HEK293 (cell line): ENCODE measurements at regions not wholly inside any gene's neighbourhood (a gene's known extent, or its start where the extent isn't known, plus 50 kb on each side); places are given as distances from the start of the nearest gene placed in this dataset.

Source experiments
- PATZ1 ChIP-seq: fragments of 450-650 bp; formaldehyde crosslinking; IDR thresholded peaks from 2 replicates; pipeline ENCODE4 v1.5.1; 2016; ENCODE audit warnings: missing biosample characterization, missing genetic modification characterization
- YY1 ChIP-seq: fragments of 450-650 bp; formaldehyde crosslinking; IDR thresholded peaks from 2 replicates; pipeline ENCODE4 v1.5.1; 2018; ENCODE audit warnings: missing biosample characterization, missing genetic modification characterization
- ZBTB7A ChIP-seq: fragments of 450-650 bp; formaldehyde crosslinking; IDR thresholded peaks from 2 replicates; pipeline ENCODE4 v1.5.1; 2016; ENCODE audit warnings: low read depth, missing biosample characterization, missing genetic modification characterization
- ZFP69B ChIP-seq: fragments of 450-650 bp; formaldehyde crosslinking; IDR thresholded peaks from 2 replicates; pipeline ENCODE4 v1.5.1; 2016; ENCODE audit warnings: missing biosample characterization, missing genetic modification characterization
- ZNF16 ChIP-seq: fragments of 450-650 bp; formaldehyde crosslinking; IDR thresholded peaks from 2 replicates; pipeline ENCODE4 v1.5.1; 2016; ENCODE audit warnings: low read depth, missing biosample characterization, missing genetic modification characterization
- ZNF169 ChIP-seq: fragments of 450-650 bp; formaldehyde crosslinking; IDR thresholded peaks from 2 replicates; pipeline ENCODE4 v1.5.1; 2016; ENCODE audit warnings: missing biosample characterization, missing genetic modification characterization
- ZNF23 ChIP-seq: fragments of 450-650 bp; formaldehyde crosslinking; IDR thresholded peaks from 2 replicates; pipeline ENCODE4 v1.5.1; 2016; ENCODE audit warnings: missing biosample characterization, missing genetic modification characterization, borderline replicate concordance
- ZNF274 ChIP-seq, 2 experiments: fragments of 200-500 bp in 1 of 2; fragments of 450-650 bp in 1 of 2; sonication (Bioruptor generic) in 1 of 2; formaldehyde crosslinking in 1 of 2; IDR thresholded peaks; 2 replicates each; pipeline versions ENCODE4 v1.5.1 to v1.6.1; 2014 to 2016; ENCODE audit warnings: borderline replicate concordance in 1 of 2, inconsistent platforms in 1 of 2, low read length in 1 of 2, missing biosample characterization in 1 of 2, missing genetic modification characterization in 1 of 2
- ZNF426 ChIP-seq: fragments of 450-650 bp; formaldehyde crosslinking; IDR thresholded peaks from 2 replicates; pipeline ENCODE4 v1.5.1; 2017; ENCODE audit warnings: missing biosample characterization, missing genetic modification characterization, mild to moderate bottlenecking, inconsistent platforms, moderate library complexity
- ZNF747 ChIP-seq: fragments of 450-650 bp; formaldehyde crosslinking; IDR thresholded peaks from 2 replicates; pipeline ENCODE4 v1.5.1; 2016; ENCODE audit warnings: missing biosample characterization, missing genetic modification characterization
- TF ChIP-seq, protein P1 (sequence below): fragments of 450-650 bp; formaldehyde crosslinking; IDR thresholded peaks from 2 replicates; pipeline ENCODE4 v1.5.1; 2016; ENCODE audit warnings: missing biosample characterization, missing genetic modification characterization
- TF ChIP-seq, protein P2 (sequence below): fragments of 450-650 bp; formaldehyde crosslinking; IDR thresholded peaks from 2 replicates; pipeline ENCODE4 v1.5.0; 2017; ENCODE audit warnings: missing biosample characterization, missing genetic modification characterization, borderline replicate concordance

DNA sequence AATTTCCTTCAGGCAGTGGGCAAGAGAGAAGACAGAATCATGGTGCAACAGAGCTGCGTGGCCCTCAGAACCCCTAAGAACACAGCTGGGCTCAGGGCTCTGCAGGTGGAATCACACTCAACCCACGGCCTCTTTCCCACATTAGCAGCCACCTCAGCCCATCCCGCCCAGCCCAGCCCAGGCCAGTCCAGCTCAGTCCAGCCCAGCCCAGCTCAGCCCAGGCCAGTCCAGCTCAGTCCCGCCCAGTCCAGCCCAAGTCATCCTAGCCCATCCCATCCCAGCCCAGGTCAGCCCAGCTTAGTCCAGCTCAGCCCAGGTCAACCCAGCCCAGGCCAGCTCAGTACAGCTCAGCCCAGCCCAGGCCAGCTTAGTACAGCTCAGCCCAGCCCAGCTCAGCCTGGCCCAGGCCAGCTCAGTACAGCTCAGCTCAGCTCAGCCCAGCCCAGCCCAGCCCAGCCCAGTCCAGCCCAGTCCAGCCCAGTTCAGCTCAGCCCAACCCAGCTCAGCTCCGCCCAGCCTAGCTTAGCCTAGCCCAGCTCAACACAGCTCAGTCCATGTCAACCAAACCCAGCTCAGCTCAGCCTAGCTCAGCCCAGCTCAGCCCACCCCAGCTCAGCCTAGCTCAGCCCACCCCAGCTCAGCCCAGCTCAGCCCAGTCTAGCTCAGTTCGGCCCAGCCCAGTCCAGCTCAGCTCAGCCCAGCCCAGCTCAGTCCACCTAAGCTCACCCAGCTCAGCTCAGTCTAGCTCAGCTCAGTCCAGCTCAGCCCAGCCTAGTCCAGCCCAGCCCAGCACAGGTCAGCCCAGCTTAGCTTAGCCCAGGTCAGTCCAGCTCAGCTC lies 183.1 kb downstream of the TMEM121 start:
- TF ChIP-seq, protein P1, sequence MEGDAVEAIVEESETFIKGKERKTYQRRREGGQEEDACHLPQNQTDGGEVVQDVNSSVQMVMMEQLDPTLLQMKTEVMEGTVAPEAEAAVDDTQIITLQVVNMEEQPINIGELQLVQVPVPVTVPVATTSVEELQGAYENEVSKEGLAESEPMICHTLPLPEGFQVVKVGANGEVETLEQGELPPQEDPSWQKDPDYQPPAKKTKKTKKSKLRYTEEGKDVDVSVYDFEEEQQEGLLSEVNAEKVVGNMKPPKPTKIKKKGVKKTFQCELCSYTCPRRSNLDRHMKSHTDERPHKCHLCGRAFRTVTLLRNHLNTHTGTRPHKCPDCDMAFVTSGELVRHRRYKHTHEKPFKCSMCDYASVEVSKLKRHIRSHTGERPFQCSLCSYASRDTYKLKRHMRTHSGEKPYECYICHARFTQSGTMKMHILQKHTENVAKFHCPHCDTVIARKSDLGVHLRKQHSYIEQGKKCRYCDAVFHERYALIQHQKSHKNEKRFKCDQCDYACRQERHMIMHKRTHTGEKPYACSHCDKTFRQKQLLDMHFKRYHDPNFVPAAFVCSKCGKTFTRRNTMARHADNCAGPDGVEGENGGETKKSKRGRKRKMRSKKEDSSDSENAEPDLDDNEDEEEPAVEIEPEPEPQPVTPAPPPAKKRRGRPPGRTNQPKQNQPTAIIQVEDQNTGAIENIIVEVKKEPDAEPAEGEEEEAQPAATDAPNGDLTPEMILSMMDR (tag by site-specific recombination) = no peak
- TF ChIP-seq ZNF274 (IDR thresholded peaks at IDR 0.05; ENCODE audit: low read length) (no peak), ZNF274 (tag by site-specific recombination; IDR thresholded peaks at IDR 0.05; ENCODE audit: borderline replicate concordance) (no peak), ZNF426 (no peak), PATZ1 (tag by site-specific recombination) (no peak), ZNF16 (tag by site-specific recombination) (no peak), ZFP69B (tag by site-specific recombination) (no peak), YY1 (no peak), ZNF169 (tag by site-specific recombination) (no peak), ZBTB7A (tag by site-specific recombination) (no peak), ZNF23 (tag by site-specific recombination) (no peak), ZNF747 (tag by site-specific recombination) (no peak)
- TF ChIP-seq, protein P2, sequence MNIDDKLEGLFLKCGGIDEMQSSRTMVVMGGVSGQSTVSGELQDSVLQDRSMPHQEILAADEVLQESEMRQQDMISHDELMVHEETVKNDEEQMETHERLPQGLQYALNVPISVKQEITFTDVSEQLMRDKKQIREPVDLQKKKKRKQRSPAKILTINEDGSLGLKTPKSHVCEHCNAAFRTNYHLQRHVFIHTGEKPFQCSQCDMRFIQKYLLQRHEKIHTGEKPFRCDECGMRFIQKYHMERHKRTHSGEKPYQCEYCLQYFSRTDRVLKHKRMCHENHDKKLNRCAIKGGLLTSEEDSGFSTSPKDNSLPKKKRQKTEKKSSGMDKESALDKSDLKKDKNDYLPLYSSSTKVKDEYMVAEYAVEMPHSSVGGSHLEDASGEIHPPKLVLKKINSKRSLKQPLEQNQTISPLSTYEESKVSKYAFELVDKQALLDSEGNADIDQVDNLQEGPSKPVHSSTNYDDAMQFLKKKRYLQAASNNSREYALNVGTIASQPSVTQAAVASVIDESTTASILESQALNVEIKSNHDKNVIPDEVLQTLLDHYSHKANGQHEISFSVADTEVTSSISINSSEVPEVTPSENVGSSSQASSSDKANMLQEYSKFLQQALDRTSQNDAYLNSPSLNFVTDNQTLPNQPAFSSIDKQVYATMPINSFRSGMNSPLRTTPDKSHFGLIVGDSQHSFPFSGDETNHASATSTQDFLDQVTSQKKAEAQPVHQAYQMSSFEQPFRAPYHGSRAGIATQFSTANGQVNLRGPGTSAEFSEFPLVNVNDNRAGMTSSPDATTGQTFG (tag by site-specific recombination) = no peak
